Chondrocyte (in vitro differentiated cells): ENCODE measurements at regions not wholly inside any gene's neighbourhood (a gene's known extent, or its start where the extent isn't known, plus 50 kb on each side); places are given as distances from the start of the nearest gene placed in this dataset.
"Not testable (repeated sequence)": the region's sequence is repeated elsewhere in the genome, so short reads cannot be mapped to it uniquely, and the experiment has no call there.

ENCODE experiments used
- DNase-seq: peaks from one replicate; pipeline ENCODE4 v3.0.0; 2021; ENCODE audit warnings: mixed read lengths, low spot score
- H3K27ac Mint-ChIP-seq: one replicate; pipeline ENCODE4 v1.8.0; 2021; ENCODE audit warnings: mild to moderate bottlenecking, moderate library complexity, mixed read lengths; ENCODE audit not compliant: unreplicated experiment
- H3K27me3 Mint-ChIP-seq: 2 replicates; pipeline ENCODE4 v1.8.0; 2021; ENCODE audit warnings: low read depth, mixed read lengths
- H3K36me3 Mint-ChIP-seq: 2 replicates; pipeline ENCODE4 v1.8.0; 2021; ENCODE audit warnings: low read depth, mixed read lengths
- H3K4me1 Mint-ChIP-seq: 2 replicates; pipeline ENCODE4 v1.8.0; 2021; ENCODE audit warnings: low read depth, mild to moderate bottlenecking, mixed read lengths
- H3K4me3 Mint-ChIP-seq: one replicate; pipeline ENCODE4 v1.8.0; 2021; ENCODE audit warnings: mild to moderate bottlenecking, moderate library complexity, mixed read lengths; ENCODE audit not compliant: unreplicated experiment
- H3K9me3 Mint-ChIP-seq: 2 replicates; pipeline ENCODE4 v1.8.0; 2021; ENCODE audit warnings: low read depth, mixed read lengths
- CTCF ChIP-seq: fragments of 200-600 bp; sonication (generic); IDR thresholded peaks from 2 replicates; pipeline ENCODE4 v1.5.0; 2021; ENCODE audit warnings: antibody characterized with exemption, mild to moderate bottlenecking, moderate library complexity

- no peak for DNase-seq
- TF ChIP-seq CTCF, result no peak
- Mint-ChIP-seq H3K4me1 (no peaks in the 10 kb centered on the region), H3K36me3 (no peaks in the 10 kb centered on the region), H3K9me3 (no peaks in the 10 kb centered on the region), H3K27me3 (peaks cover 37% of the 10 kb centered on the region), H3K27ac (no peak overlapping the region), H3K4me3 (no peak overlapping the region)
Measured at GRCh38 chr21:32868631-32869454, 97.3 kb upstream of the PAXBP1 start.

GRCh38 chr21:32869459-32869858 lies 97.9 kb upstream of the PAXBP1 start:
- Mint-ChIP-seq H3K27ac (no peak overlapping the region), H3K27me3 (peaks cover 37% of the 10 kb centered on the region), H3K4me3 (no peak overlapping the region), H3K4me1 (no peaks in the 10 kb centered on the region), H3K36me3 (no peaks in the 10 kb centered on the region), H3K9me3 (no peaks in the 10 kb centered on the region)
- DNase-seq, result no peak
- no peak for TF ChIP-seq CTCF

GRCh38 chr21:32876426-32876825 lies 104.9 kb upstream of the PAXBP1 start:
- no peak overlapping the region for H3K4me3 Mint-ChIP-seq
- H3K27me3 Mint-ChIP-seq, result peaks cover 29% of the 10 kb centered on the region
- no peaks in the 10 kb centered on the region for H3K9me3 Mint-ChIP-seq
- TF ChIP-seq CTCF, result no peak
- H3K36me3 Mint-ChIP-seq, result no peaks in the 10 kb centered on the region
- H3K27ac Mint-ChIP-seq, result no peak overlapping the region
- DNase-seq, result no peak
- no peaks in the 10 kb centered on the region for H3K4me1 Mint-ChIP-seq

- H3K36me3 Mint-ChIP-seq, H3K4me3 Mint-ChIP-seq, H3K4me1 Mint-ChIP-seq, DNase-seq, H3K9me3 Mint-ChIP-seq, H3K27ac Mint-ChIP-seq: not testable (repeated sequence)
- peaks cover 23% of the 10 kb centered on the region for H3K27me3 Mint-ChIP-seq
Measured at GRCh38 chr21:32877888-32878287, 106.3 kb upstream of the PAXBP1 start.

GRCh38 chr21:32878661-32879060 lies 107.1 kb upstream of the PAXBP1 start:
- Mint-ChIP-seq H3K36me3 (no peaks in the 10 kb centered on the region), H3K27me3 (peaks cover 23% of the 10 kb centered on the region), H3K4me1 (no peaks in the 10 kb centered on the region), H3K4me3 (no peak overlapping the region), H3K27ac (no peak overlapping the region), H3K9me3 (no peaks in the 10 kb centered on the region)
- no peak for DNase-seq
- TF ChIP-seq CTCF, result no peak

- H3K27me3 Mint-ChIP-seq, result peaks cover 20% of the 10 kb centered on the region
- no peak for TF ChIP-seq CTCF
- no peaks in the 10 kb centered on the region for H3K36me3 Mint-ChIP-seq
- H3K9me3 Mint-ChIP-seq, result no peaks in the 10 kb centered on the region
- no peak overlapping the region for H3K27ac Mint-ChIP-seq
- no peak for DNase-seq
- H3K4me3 Mint-ChIP-seq, result no peak overlapping the region
- no peaks in the 10 kb centered on the region for H3K4me1 Mint-ChIP-seq
Measured at GRCh38 chr21:32881458-32881857, 109.9 kb upstream of the PAXBP1 start.
